ENCODE measurements at regions not wholly inside any gene's neighbourhood (a gene's known extent, or its start where the extent isn't known, plus 50 kb on each side); places are given as distances from the start of the nearest gene placed in this dataset.

- intact Hi-C loops (cut with DNase I), result no loop called here
- peak in 1 of 2 donors; percentile 52 for ATAC-seq
- DNase-seq, result no peak
These were observed 134.3 kb upstream of the AP1S2 start for GRCh38 chrX:15988661-15989603.

GRCh38 chrX:15985937-15986336 lies 131.3 kb upstream of the AP1S2 start:
- intact Hi-C loops (cut with DNase I), result no loop called here
- ATAC-seq (no peak), DNase-seq (no peak)

- no peak for DNase-seq
- intact Hi-C loops (cut with DNase I), result no loop called here
- no peak for ATAC-seq
These were observed 128.4 kb upstream of the AP1S2 start for GRCh38 chrX:15983034-15983433.

- ATAC-seq (no peak), DNase-seq (no peak)
- intact Hi-C loops (cut with DNase I), result no loop called here
These were observed 123.0 kb upstream of the AP1S2 start for GRCh38 chrX:15977644-15978043.

GRCh38 chrX:15976396-15976795 lies 121.8 kb upstream of the AP1S2 start:
- DNase-seq (no peak), ATAC-seq (no peak)
- intact Hi-C loops (cut with DNase I), result no loop called here

- DNase-seq (peak; percentile 31), ATAC-seq (peak; percentile 42 to 85)
- intact Hi-C loops (cut with DNase I), result no loop called here
These were observed 119.3 kb upstream of the AP1S2 start for GRCh38 chrX:15973946-15974345.

GRCh38 chrX:15973299-15973698 lies 118.7 kb upstream of the AP1S2 start:
- intact Hi-C loops (cut with DNase I), result no loop called here
- peak; percentile 74 to 75 for ATAC-seq
- no peak for DNase-seq

- intact Hi-C loops (cut with DNase I), result no loop called here
- no peak for ATAC-seq
- DNase-seq, result no peak
These were observed 117.1 kb upstream of the AP1S2 start for GRCh38 chrX:15971696-15972095.

- DNase-seq (no peak), ATAC-seq (no peak)
- intact Hi-C loops (cut with DNase I), result no loop called here
These were observed 109.2 kb upstream of the AP1S2 start for GRCh38 chrX:15963858-15964257.

- no peak for ATAC-seq
- intact Hi-C loops (cut with DNase I), result no loop called here
- no peak for DNase-seq
These were observed 105.6 kb upstream of the AP1S2 start for GRCh38 chrX:15960237-15960636.

GRCh38 chrX:15956681-15957080 lies 102.1 kb upstream of the AP1S2 start:
- DNase-seq, result no peak
- ATAC-seq, result no peak
- intact Hi-C loops (cut with DNase I), result no loop called here

- ATAC-seq, result no peak
- DNase-seq, result no peak
- intact Hi-C loops (cut with DNase I), result no loop called here
These were observed 99.2 kb upstream of the AP1S2 start for GRCh38 chrX:15953801-15954200.

GRCh38 chrX:15952212-15952611 lies 97.6 kb upstream of the AP1S2 start:
- no peak for ATAC-seq
- intact Hi-C loops (cut with DNase I), result no loop called here
- DNase-seq, result no peak

GRCh38 chrX:15948318-15948660 lies 93.7 kb upstream of the AP1S2 start:
- intact Hi-C loops (cut with DNase I), result no loop called here
- ATAC-seq (no peak), DNase-seq (no peak)

GRCh38 chrX:15947648-15948317 lies 93.2 kb upstream of the AP1S2 start:
- DNase-seq (no peak), ATAC-seq (no peak)
- intact Hi-C loops (cut with DNase I), result no loop called here

GRCh38 chrX:15946783-15947580 lies 92.4 kb upstream of the AP1S2 start:
- intact Hi-C loops (cut with DNase I), result no loop called here

GRCh38 chrX:15943391-15943790 lies 88.8 kb upstream of the AP1S2 start:
- DNase-seq (no peak), ATAC-seq (no peak)
- intact Hi-C loops (cut with DNase I), result no loop called here

More at GRCh38 chrX:15946783-15947580, 92.4 kb upstream of the AP1S2 start:
- ATAC-seq, result no peak
- no peak for DNase-seq

GRCh38 chrX:15942307-15942706 lies 87.7 kb upstream of the AP1S2 start:
- DNase-seq, result no peak
- intact Hi-C loops (cut with DNase I), result no loop called here
- no peak for ATAC-seq

GRCh38 chrX:15939737-15940136 lies 85.1 kb upstream of the AP1S2 start:
- ATAC-seq, result no peak
- no peak for DNase-seq
- intact Hi-C loops (cut with DNase I), result no loop called here

GRCh38 chrX:15938072-15938471 lies 83.5 kb upstream of the AP1S2 start:
- no peak for ATAC-seq
- intact Hi-C loops (cut with DNase I), result no loop called here
- no peak for DNase-seq
